H9 (cell line): ENCODE measurements at regions not wholly inside any gene's neighbourhood (a gene's known extent, or its start where the extent isn't known, plus 50 kb on each side); places are given as distances from the start of the nearest gene placed in this dataset.

ENCODE experiments used
- DNase-seq: peaks from one replicate; pipeline ENCODE4 v3.0.0-alpha.2; 2017
- H2AFZ ChIP-seq: one replicate; pipeline ENCODE4 v1.6.1; 2013; ENCODE audit warnings: mild to moderate bottlenecking, low read length, control low read depth, moderate library complexity
- H2AK5ac ChIP-seq: 2 replicates; pipeline ENCODE4 v1.6.1; 2013; ENCODE audit warnings: low read length, control low read depth, mixed read lengths; ENCODE audit not compliant: insufficient read length
- H2BK120ac ChIP-seq: one replicate; pipeline ENCODE4 v1.6.1; 2013; ENCODE audit warnings: low read depth, mild to moderate bottlenecking, low read length, control low read depth, inconsistent platforms; ENCODE audit not compliant: poor library complexity, severe bottlenecking
- H2BK12ac ChIP-seq: 2 replicates; pipeline ENCODE4 v1.6.1; 2013; ENCODE audit warnings: low read length, control low read depth, mixed read lengths, low read depth; ENCODE audit not compliant: insufficient read length
- H2BK15ac ChIP-seq: 2 replicates; pipeline ENCODE4 v1.6.1; 2013; ENCODE audit warnings: low read depth, low read length, control low read depth
- H2BK20ac ChIP-seq: one replicate; pipeline ENCODE4 v1.6.1; 2013; ENCODE audit warnings: low read depth, mild to moderate bottlenecking, low read length, control low read depth, inconsistent platforms; ENCODE audit not compliant: poor library complexity, severe bottlenecking
- H2BK5ac ChIP-seq: 2 replicates; pipeline ENCODE4 v1.6.1; 2013; ENCODE audit warnings: low read length, control low read depth, mixed read lengths; ENCODE audit not compliant: insufficient read length
- H3K14ac ChIP-seq: 2 replicates; pipeline ENCODE4 v1.6.1; 2013; ENCODE audit warnings: low read length, control low read depth; ENCODE audit not compliant: insufficient read depth
- H3K18ac ChIP-seq: 2 replicates; pipeline ENCODE4 v1.6.1; 2013; ENCODE audit warnings: low read depth, mild to moderate bottlenecking, mixed read lengths, low read length, control low read depth; ENCODE audit not compliant: insufficient read length
- H3K23ac ChIP-seq: 2 replicates; pipeline ENCODE4 v1.6.1; 2013; ENCODE audit warnings: low read length, control low read depth, mixed read lengths, low read depth; ENCODE audit not compliant: insufficient read length
- H3K23me2 ChIP-seq: 2 replicates; pipeline ENCODE4 v1.6.1; 2013; ENCODE audit warnings: low read depth, mild to moderate bottlenecking, mixed read lengths, low read length, control low read depth; ENCODE audit not compliant: insufficient read length, poor library complexity, severe bottlenecking
- H3K27ac ChIP-seq: 2 replicates; pipeline ENCODE4 v1.5.1; 2013; ENCODE audit warnings: low read length, control low read depth, mixed read lengths, low read depth; ENCODE audit not compliant: insufficient read length
- H3K27me3 ChIP-seq: 2 replicates; pipeline ENCODE4 v1.6.1; 2013; ENCODE audit warnings: low read length, control low read depth, inconsistent platforms; ENCODE audit not compliant: insufficient read depth
- H3K4ac ChIP-seq: 2 replicates; pipeline ENCODE4 v1.6.1; 2013; ENCODE audit warnings: low read depth, mild to moderate bottlenecking, control low read depth, inconsistent platforms, low read length, moderate library complexity
- H3K4me1 ChIP-seq: 2 replicates; pipeline ENCODE4 v1.6.1; 2013; ENCODE audit warnings: low read length, control low read depth, inconsistent platforms; ENCODE audit not compliant: insufficient read depth
- H3K4me2 ChIP-seq: 2 replicates; pipeline ENCODE4 v1.6.1; 2013; ENCODE audit warnings: low read length, control low read depth, mixed read lengths; ENCODE audit not compliant: insufficient read length, insufficient read depth
- H3K56ac ChIP-seq: 2 replicates; pipeline ENCODE4 v1.6.1; 2013; ENCODE audit warnings: low read depth, mild to moderate bottlenecking, mixed read lengths, low read length, control low read depth; ENCODE audit not compliant: insufficient read length
- H3K79me1 ChIP-seq: 2 replicates; pipeline ENCODE4 v1.6.1; 2013; ENCODE audit warnings: low read depth, mild to moderate bottlenecking, moderate library complexity, low read length, control low read depth, inconsistent platforms; ENCODE audit not compliant: insufficient read depth, poor library complexity, severe bottlenecking
- H3K79me2 ChIP-seq: 2 replicates; pipeline ENCODE4 v1.6.1; 2013; ENCODE audit warnings: low read length, control low read depth, inconsistent platforms; ENCODE audit not compliant: insufficient read depth
- H3K9ac ChIP-seq: 2 replicates; pipeline ENCODE4 v1.6.1; 2013; ENCODE audit warnings: low read length, control low read depth, mixed read lengths; ENCODE audit not compliant: insufficient read length; ENCODE audit errors: extremely low read depth
- H3K9me3 ChIP-seq: one replicate; pipeline ENCODE4 v1.6.1; 2013; ENCODE audit warnings: low read depth, low read length, inconsistent platforms; ENCODE audit not compliant: control insufficient read depth
- H3T11ph ChIP-seq: one replicate; pipeline ENCODE4 v1.6.1; 2013; ENCODE audit warnings: mild to moderate bottlenecking, low read length, control low read depth, inconsistent platforms
- H4K20me1 ChIP-seq: one replicate; pipeline ENCODE4 v1.6.1; 2013; ENCODE audit not compliant: control insufficient read depth, insufficient read length, insufficient read depth
- H4K5ac ChIP-seq: 2 replicates; pipeline ENCODE4 v1.6.1; 2013; ENCODE audit warnings: low read depth, mild to moderate bottlenecking, mixed read lengths, low read length, control low read depth; ENCODE audit not compliant: insufficient read length
- H4K8ac ChIP-seq: replicated peaks from 2 replicates; pipeline ENCODE4 v1.6.1; 2013; ENCODE audit warnings: low read length, control low read depth, mixed read lengths, low read depth; ENCODE audit not compliant: insufficient read length
- H4K91ac ChIP-seq: 2 replicates; pipeline ENCODE4 v1.6.1; 2013; ENCODE audit warnings: low read depth, mild to moderate bottlenecking, moderate library complexity, mixed read lengths, low read length, control low read depth; ENCODE audit not compliant: insufficient read length
- H3K27ac Mint-ChIP-seq, 3 experiments: 2 replicates in 2 of 3; 3 replicates in 1 of 3; pipeline ENCODE4 v1.8.0; 2020 to 2021; ENCODE audit warnings: mixed read lengths in 3 of 3, mild to moderate bottlenecking in 1 of 3, moderate library complexity in 1 of 3
- H3K27me3 Mint-ChIP-seq: 2 replicates; pipeline ENCODE4 v1.8.0; 2021; ENCODE audit warnings: low read depth, mild to moderate bottlenecking, moderate library complexity, mixed read lengths
- H3K36me3 Mint-ChIP-seq, 3 experiments: 2 replicates in 2 of 3; 3 replicates in 1 of 3; pipeline ENCODE4 v1.8.0; 2020 to 2021; ENCODE audit warnings: low read depth in 3 of 3, mixed read lengths in 3 of 3; ENCODE audit not compliant: insufficient read depth in 1 of 3
- H3K4me1 Mint-ChIP-seq, 2 experiments: 2 replicates each; pipeline ENCODE4 v1.8.0; 2020; ENCODE audit warnings: mixed read lengths in 2 of 2
- H3K4me3 Mint-ChIP-seq, 2 experiments: 2 replicates in 1 of 2; 3 replicates in 1 of 2; pipeline ENCODE4 v1.8.0; 2020 to 2021; ENCODE audit warnings: mild to moderate bottlenecking in 2 of 2, mixed read lengths in 2 of 2, moderate library complexity in 1 of 2
- H3K9me3 Mint-ChIP-seq, 2 experiments: 2 replicates in 1 of 2; 3 replicates in 1 of 2; pipeline ENCODE4 v1.8.0; 2020; ENCODE audit warnings: mild to moderate bottlenecking in 2 of 2, mixed read lengths in 2 of 2, moderate library complexity in 1 of 2
- CTCF ChIP-seq: fragments of 200-600 bp; sonication (generic); conservative IDR thresholded peaks from 3 replicates; pipeline ENCODE4 v1.8.0; 2021; ENCODE audit warnings: antibody characterized with exemption, mild to moderate bottlenecking
- WGBS: extraction: QIAGEN DNeasy Blood & Tissue Kit; methylation state at CpG from one replicate; pipeline ENCODE4 v1.1.7; 2013; ENCODE audit warnings: missing lambda C conversion rate, low lambda C conversion rate, mixed read lengths; ENCODE audit not compliant: insufficient read length; ENCODE audit errors: extremely low coverage; 5-methylcytosine and 5-hydroxymethylcytosine counted together

GRCh38 chr20:60759651-60760050 lies 492.4 kb upstream of the CDH4 start:
- peaks cover 10% of the 10 kb centered on the region; the same call in 1 of the 2 replicates for H3K27me3 Mint-ChIP-seq
- no peaks in the 10 kb centered on the region; a peak in 2 of 5 replicates for H3K9me3 Mint-ChIP-seq
- Histone ChIP-seq H2AFZ (no peak overlapping the region), H3K23me2 (no peaks in the 10 kb centered on the region), H2BK15ac (no peak overlapping the region), H2AK5ac (no peak overlapping the region), H3T11ph (no peak overlapping the region), H2BK20ac (no peak overlapping the region), H2BK120ac (no peak overlapping the region), H3K4ac (no peak overlapping the region), H3K4me2 (no peak overlapping the region), H3K79me2 (no peaks in the 10 kb centered on the region), H3K27ac (no peak overlapping the region), H4K20me1 (no peaks in the 10 kb centered on the region), H3K9ac (no peak overlapping the region), H3K56ac (no peak overlapping the region), H3K14ac (no peak overlapping the region), H3K23ac (no peak overlapping the region), H4K8ac (no peak overlapping the region), H2BK5ac (no peak overlapping the region), H2BK12ac (no peak overlapping the region), H3K9me3 (no peaks in the 10 kb centered on the region), H3K79me1 (no peaks in the 10 kb centered on the region), H4K5ac (no peak overlapping the region), H3K27me3 (no peaks in the 10 kb centered on the region), H3K4me1 (no peaks in the 10 kb centered on the region; the same call in 1 of the 2 replicates), H4K91ac (no peak overlapping the region), H3K18ac (no peak overlapping the region)
- no peak for TF ChIP-seq CTCF
- H3K27ac Mint-ChIP-seq, result no peak overlapping the region
- WGBS, result no CpG with 5 or more reads among the region's 6 CpGs
- H3K4me3 Mint-ChIP-seq, result no peak overlapping the region
- H3K36me3 Mint-ChIP-seq, result no peaks in the 10 kb centered on the region; a peak in 2 of 7 replicates
- no peaks in the 10 kb centered on the region; a peak in 1 of 4 replicates for H3K4me1 Mint-ChIP-seq
- DNase-seq, result no peak
